ENCODE measurements at regions not wholly inside any gene's neighbourhood (a gene's known extent, or its start where the extent isn't known, plus 50 kb on each side); places are given as distances from the start of the nearest gene placed in this dataset.

DNA sequence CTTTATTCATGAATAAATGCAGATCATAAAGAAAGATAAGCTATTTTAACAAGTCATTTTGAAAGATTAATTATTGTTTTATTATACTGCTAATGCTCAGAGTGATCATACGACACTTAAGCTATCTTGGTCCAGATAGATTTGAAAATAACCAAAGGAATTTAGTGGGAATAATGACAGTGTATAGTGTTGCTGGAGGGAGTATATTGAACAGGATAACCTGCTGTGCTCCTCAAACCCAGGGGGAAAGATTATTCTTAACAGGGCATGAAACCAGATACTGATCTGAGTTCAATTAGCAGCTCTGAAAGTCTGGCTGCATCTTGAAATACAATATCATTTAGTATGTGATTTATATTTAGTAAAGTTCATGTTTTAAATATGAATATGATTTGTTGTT is 216.3 kb upstream of the ITGA4 start:
- Mint-ChIP-seq H3K4me3 (no peak overlapping the region), H3K36me3 (ENCODE audit: low read depth) (no peaks in the 10 kb centered on the region), H3K4me1 (ENCODE audit: low read depth) (0 out of 2 replicates have a peak, but pooled peaks cover 6% of the 10 kb centered on the region), H3K9me3 (no peaks in the 10 kb centered on the region), H3K27me3 (ENCODE audit: insufficient read depth) (no peaks in the 10 kb centered on the region), H3K27ac (no peak overlapping the region)
- DNase-seq = no peak
- TF ChIP-seq CTCF (IDR thresholded peaks at IDR 0.05) = no peak

- no peak overlapping the region for H3K4me3 Mint-ChIP-seq
- TF ChIP-seq CTCF (IDR thresholded peaks at IDR 0.05) = no peak
- H3K36me3 Mint-ChIP-seq (ENCODE audit: low read depth) = no peaks in the 10 kb centered on the region
- H3K4me1 Mint-ChIP-seq (ENCODE audit: low read depth) = 0 out of 2 replicates have a peak, but pooled peaks cover 6% of the 10 kb centered on the region
- H3K27me3 Mint-ChIP-seq (ENCODE audit: insufficient read depth) = no peaks in the 10 kb centered on the region
- no peaks in the 10 kb centered on the region for H3K9me3 Mint-ChIP-seq
- no peak for DNase-seq
- H3K27ac Mint-ChIP-seq = no peak overlapping the region
These were observed 215.8 kb upstream of the ITGA4 start for GRCh38 chr2:181241366-181241765.

DNA sequence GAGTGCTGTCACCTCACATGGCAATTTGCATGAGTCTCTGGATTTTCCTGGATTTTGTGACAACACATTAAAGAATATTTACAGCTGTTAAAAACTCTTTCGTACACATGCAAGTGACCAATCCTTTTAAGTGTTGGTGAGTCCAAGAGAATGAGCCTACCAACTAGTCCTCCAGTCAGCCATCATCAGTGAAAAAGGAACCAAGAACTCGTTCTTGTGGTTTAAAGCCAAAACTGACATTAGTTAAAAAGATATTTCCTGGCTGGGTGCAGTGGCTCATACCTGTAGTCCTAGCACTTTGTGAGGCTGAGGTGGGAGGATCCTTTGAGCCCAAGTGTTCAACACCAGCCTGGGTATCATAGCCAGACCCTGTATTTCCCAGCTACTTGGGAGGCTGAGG is 215.4 kb upstream of the ITGA4 start:
- Mint-ChIP-seq H3K27me3 (ENCODE audit: insufficient read depth) (no peaks in the 10 kb centered on the region), H3K27ac (no peak overlapping the region), H3K36me3 (ENCODE audit: low read depth) (no peaks in the 10 kb centered on the region), H3K4me1 (ENCODE audit: low read depth) (0 out of 2 replicates have a peak, but pooled peaks cover 6% of the 10 kb centered on the region), H3K9me3 (no peaks in the 10 kb centered on the region), H3K4me3 (no peak overlapping the region)
- no peak for TF ChIP-seq CTCF (IDR thresholded peaks at IDR 0.05)
- DNase-seq = no peak

DNA sequence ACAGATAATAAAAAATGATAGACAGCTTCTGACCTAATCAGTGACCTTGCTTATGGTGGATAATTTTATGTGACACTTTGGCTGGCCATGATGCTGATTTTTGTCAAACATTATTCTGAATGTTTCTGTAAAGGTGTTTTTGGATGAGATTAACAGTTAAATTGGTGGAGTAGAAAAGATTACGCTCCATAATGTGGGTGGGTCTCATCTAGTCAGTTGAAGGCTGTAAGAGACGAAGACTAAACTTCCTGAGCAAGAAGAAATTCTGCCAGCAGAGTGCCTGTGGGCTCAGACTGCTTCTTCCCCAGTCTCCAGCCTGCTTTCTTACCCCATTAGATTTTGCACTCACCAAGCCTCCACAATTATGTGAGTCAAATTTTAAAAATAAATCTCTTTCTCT is 214.9 kb upstream of the ITGA4 start:
- 0 out of 2 replicates have a peak, but pooled peaks cover 6% of the 10 kb centered on the region for H3K4me1 Mint-ChIP-seq (ENCODE audit: low read depth)
- no peaks in the 10 kb centered on the region for H3K9me3 Mint-ChIP-seq
- no peaks in the 10 kb centered on the region for H3K27me3 Mint-ChIP-seq (ENCODE audit: insufficient read depth)
- H3K4me3 Mint-ChIP-seq = no peak overlapping the region
- H3K27ac Mint-ChIP-seq = no peak overlapping the region
- TF ChIP-seq CTCF (IDR thresholded peaks at IDR 0.05) = no peak
- no peaks in the 10 kb centered on the region for H3K36me3 Mint-ChIP-seq (ENCODE audit: low read depth)
- DNase-seq = no peak

DNA sequence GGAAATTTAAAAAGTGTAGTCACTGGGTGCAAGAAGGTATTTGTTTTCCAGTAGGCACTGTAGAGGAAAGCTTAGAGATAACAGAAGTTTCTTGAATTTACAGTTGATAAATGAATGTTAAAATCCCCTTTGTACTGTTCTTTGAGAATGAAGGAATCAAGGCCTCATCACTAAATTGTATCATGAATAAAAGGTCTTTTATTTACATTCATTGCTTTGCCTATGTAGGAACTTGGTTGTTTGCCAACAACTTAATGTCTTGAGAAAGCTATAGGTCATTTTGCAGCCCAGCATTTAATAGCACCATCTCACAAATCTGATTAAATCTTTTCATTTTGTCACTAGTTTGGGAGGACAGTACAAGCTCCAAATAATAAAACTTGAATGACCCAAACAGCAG is 213.9 kb upstream of the ITGA4 start:
- Mint-ChIP-seq H3K36me3 (ENCODE audit: low read depth) (no peaks in the 10 kb centered on the region), H3K9me3 (no peaks in the 10 kb centered on the region), H3K27me3 (ENCODE audit: insufficient read depth) (no peaks in the 10 kb centered on the region), H3K27ac (no peak overlapping the region), H3K4me3 (no peak overlapping the region), H3K4me1 (ENCODE audit: low read depth) (0 out of 2 replicates have a peak, but pooled peaks cover 6% of the 10 kb centered on the region)
- DNase-seq = no peak
- TF ChIP-seq CTCF (IDR thresholded peaks at IDR 0.05) = no peak

GRCh38 chr2:181250691-181251090 is 206.5 kb upstream of the ITGA4 start:
- Mint-ChIP-seq H3K36me3 (ENCODE audit: low read depth) (no peaks in the 10 kb centered on the region), H3K9me3 (no peaks in the 10 kb centered on the region), H3K4me3 (no peak overlapping the region), H3K27ac (no peak overlapping the region), H3K4me1 (ENCODE audit: low read depth) (no peaks in the 10 kb centered on the region), H3K27me3 (ENCODE audit: insufficient read depth) (no peaks in the 10 kb centered on the region; the same call in 1 of the 2 replicates)
- TF ChIP-seq CTCF (IDR thresholded peaks at IDR 0.05) = no peak
- DNase-seq = no peak
